Stimulated activated CD4-positive, alpha-beta T cell treated with anti-CD3 and anti-CD28 coated beads, Interleukin-2, amount 100 ng/mL, for 48 hours (primary cell): ENCODE measurements at regions not wholly inside any gene's neighbourhood (a gene's known extent, or its start where the extent isn't known, plus 50 kb on each side); places are given as distances from the start of the nearest gene placed in this dataset.
"Not testable (repeated sequence)": the region's sequence is repeated elsewhere in the genome, so short reads cannot be mapped to it uniquely, and the experiment has no call there.

Source experiments
- DNase-seq, 2 donors: peaks; one replicate each; pipeline ENCODE4 v3.0.0-alpha.2; 2020

- DNase-seq: no peak
These were observed 936.6 kb upstream of the SLC39A10 start for GRCh38 chr2:194720462-194720861.

DNA sequence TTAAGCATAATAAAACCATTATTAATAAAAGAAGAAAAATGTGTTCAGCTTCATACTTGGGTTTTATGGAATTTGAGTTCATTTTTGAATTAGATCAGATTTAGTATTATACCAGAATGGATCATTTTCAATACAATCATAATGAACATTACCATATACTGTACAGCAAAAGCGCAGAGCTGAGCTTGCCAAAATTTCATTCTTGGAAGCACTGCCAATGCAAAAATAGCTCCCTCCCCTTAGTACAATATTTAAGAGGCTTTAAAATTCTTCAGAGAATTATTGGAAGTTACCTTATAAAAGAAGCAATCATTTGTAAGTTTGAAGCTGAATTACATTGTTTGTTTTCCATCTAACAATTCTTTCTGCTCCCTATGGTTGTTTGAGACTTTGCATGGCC lies 938.1 kb upstream of the SLC39A10 start:
- no peak for DNase-seq

DNA sequence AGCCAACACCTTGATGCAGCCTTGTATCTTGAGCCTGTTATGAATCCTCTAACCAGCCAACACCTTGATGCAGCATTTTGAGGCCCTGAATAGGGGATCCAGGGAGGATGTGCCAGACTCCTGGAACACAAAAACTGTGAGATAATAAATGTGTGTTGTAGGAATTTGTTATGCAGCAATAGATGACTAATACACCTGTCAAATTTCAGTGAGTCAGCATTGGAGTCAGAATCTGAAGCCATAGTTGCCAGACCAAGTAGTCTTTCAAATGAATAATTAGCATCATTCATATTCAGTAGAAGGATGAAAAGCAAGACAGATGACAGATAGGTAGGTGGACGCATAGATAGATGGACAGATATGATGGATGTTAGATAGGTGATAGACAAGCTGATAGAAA lies 942.5 kb upstream of the SLC39A10 start:
- no peak for DNase-seq

GRCh38 chr2:194709840-194710239 lies 947.2 kb upstream of the SLC39A10 start:
- no peak for DNase-seq

DNA sequence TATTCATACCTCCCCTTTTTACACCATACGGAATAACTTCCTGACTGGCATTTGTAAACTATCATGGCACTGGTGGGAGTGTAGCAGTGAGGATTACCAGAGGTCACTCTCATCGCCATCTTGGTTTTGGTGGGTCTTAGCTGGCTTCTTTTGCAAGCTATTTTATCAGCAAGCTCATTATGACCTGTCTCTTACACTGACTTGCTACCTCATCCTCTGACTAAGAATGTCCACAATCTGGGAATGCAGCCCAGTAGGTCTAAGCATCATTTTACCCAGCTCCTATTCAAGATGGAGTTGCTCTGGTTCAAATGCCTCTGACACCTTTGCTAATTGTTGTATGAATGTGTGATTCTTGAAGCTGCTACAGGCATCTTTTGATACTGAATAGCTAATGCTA lies 950.8 kb upstream of the SLC39A10 start:
- no peak for DNase-seq

DNA sequence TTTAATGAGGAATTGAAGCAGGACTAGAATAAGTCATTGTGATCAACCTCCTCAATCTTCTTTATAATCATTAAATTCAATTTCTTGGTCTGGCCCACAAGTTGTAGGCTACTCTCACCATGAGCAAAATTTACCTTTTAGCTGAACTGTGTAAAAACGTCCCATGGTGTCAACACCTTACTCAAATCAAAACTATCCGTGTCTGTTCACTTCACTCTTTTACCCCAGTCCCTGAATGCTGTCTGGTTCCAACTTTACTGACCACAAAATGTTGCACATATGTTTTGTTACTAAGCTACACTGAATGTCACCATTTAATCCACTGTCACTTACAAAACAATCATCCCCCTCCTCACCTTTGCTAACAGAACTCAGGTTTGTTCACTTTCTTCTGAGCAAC lies 951.6 kb upstream of the SLC39A10 start:
- no peak for DNase-seq

DNA sequence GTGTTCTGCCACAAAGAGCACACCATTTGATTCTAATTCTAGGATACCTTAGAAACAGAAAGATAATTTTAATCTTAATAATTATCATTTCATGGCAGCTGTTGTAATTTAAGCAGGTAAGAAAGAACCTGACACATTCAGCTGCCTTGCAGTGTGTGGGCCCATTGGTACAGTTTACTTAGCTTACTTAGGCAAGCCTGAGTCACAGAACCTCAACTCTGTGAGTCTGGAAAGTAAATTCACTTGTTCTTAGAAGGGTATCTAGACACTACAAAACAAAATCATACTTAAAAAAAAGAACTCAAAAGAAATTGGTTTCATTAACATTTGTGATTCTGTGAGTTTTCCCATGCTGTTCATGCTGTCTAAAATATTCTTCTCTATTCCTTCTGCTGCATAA lies 956.3 kb upstream of the SLC39A10 start:
- no peak for DNase-seq

GRCh38 chr2:194700116-194700515 lies 956.9 kb upstream of the SLC39A10 start:
- DNase-seq: no peak

DNA sequence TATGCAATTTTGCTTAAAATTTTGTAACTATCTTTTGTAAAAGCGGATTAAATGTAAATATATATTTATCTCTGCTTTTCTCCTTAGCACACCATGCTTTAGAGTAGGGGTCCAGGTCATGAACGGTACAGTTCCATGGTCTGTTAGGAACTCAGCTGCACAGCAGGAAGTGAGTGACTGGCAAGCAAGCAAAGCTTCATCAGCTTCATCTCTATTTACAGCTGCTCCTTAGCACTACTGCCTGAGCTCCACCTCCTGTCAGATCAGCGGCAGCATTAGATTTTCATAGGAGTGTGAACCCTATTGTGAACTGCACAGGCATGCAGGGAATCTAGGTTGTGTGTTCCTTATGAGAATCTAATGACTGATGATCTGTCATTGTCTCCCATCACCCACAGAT lies 959.0 kb upstream of the SLC39A10 start:
- DNase-seq: no peak

- DNase-seq: no peak
These were observed 959.6 kb upstream of the SLC39A10 start for GRCh38 chr2:194697439-194697838.

GRCh38 chr2:194696690-194697089 lies 960.3 kb upstream of the SLC39A10 start:
- DNase-seq: no peak

GRCh38 chr2:194686569-194686968 lies 970.5 kb upstream of the SLC39A10 start:
- DNase-seq: no peak

GRCh38 chr2:194674043-194674442 lies 983.0 kb upstream of the SLC39A10 start:
- DNase-seq: no peak

DNA sequence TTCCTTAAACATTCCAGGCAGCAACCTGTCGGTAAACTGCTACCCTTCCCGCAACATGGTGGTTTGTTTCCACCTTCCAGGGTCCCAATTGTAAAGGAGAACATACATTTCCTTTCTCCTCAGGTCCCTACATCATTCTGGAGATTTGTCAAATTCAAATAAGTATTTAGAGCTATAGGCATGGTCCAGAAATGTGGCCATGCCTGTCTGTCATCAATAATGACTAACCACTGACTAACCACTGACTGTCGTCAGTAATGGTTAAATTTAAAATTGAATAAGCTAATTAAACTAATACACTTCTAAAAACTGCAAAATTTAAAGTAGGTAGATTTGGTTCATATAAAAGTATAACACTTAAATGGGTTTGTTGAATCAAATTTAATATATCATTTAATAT lies 984.0 kb upstream of the SLC39A10 start:
- DNase-seq: no peak

GRCh38 chr2:194661431-194661830 lies 995.6 kb upstream of the SLC39A10 start:
- no peak for DNase-seq

- DNase-seq: not testable (repeated sequence)
These were observed 1018.0 kb upstream of the SLC39A10 start for GRCh38 chr2:194639057-194639456.

DNA sequence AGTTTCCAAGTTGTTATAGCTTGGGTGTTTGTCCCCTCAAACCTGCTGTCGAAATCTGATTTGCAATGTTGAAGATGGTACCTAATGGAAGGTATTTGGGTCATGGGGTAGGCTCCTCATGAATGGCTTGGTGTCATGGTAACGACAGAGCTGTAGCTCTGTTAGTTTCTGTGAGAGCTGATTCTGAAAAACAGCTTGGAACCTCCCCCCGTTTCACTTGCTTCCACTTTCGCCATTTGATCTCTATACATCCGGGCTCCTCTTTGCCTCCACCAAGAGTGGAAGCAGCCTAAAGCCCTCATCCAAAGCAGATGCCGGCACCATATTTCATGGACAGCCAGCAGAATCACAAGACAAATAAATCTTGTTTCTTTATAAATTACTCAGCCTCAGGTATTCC lies 1035.1 kb upstream of the SLC39A10 start:
- DNase-seq: no peak

DNA sequence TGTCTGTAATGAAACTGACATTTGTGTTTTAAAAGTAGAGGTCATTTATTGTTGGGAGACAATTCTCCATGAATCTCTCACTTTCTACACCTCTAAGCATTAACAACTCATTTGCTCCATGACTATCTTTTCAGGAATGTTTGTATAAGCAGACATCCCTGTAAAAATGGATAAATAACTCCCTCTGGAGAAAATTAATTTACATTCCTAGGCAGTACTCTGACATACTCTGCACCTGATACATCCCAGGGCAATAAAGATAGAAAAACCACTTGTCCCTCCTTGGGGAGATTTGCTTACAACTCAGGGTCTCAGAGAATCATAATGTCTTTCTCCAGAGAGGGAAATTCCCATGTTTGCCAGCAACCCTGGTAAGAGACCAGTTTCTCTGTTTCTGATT lies 1037.7 kb upstream of the SLC39A10 start:
- no peak for DNase-seq

GRCh38 chr2:194618432-194618831 lies 1038.6 kb upstream of the SLC39A10 start:
- DNase-seq: no peak

GRCh38 chr2:194616334-194616733 lies 1040.7 kb upstream of the SLC39A10 start:
- no peak for DNase-seq

DNA sequence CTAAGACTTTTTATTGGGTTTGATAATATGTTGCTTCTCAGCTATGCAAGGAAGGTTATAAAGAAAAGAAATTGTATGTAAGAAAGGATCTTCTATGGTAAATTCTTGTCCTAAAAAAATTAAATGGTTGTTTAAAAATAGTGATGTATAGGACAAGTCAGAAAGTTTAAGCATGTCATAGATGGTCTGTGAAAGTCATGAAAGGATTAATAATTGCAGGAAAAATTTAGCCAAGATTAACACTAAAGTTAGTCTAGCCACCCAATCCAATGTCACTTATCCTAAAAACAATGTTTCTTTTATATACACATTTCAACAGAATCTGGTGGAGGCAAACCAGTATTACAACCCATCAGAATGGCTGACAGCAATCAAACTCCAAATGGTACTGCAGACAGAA lies 1046.7 kb upstream of the SLC39A10 start:
- DNase-seq: no peak

DNA sequence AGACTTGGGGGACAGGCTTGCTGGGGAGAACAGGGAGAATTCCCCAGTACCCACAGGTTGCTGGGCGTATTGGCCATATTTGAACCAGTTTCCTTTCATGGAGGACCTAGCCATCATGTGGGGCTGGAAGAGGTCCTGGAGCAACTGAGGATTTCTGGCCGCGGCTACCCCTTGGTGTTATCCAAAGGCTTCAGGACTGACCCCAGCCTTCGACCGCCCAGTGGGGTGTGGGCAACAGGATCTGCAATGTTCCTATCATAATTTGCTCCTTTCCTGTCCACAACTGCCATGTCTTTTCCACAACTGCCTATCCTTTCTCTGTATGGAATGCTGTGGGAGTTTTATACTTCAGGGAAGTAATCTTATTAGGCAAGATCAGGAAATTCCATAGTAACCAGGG lies 1053.6 kb upstream of the SLC39A10 start:
- no peak for DNase-seq

- no peak for DNase-seq
These were observed 1054.3 kb upstream of the SLC39A10 start for GRCh38 chr2:194602750-194603149.

GRCh38 chr2:194591192-194591591 lies 1065.8 kb upstream of the SLC39A10 start:
- no peak for DNase-seq

DNA sequence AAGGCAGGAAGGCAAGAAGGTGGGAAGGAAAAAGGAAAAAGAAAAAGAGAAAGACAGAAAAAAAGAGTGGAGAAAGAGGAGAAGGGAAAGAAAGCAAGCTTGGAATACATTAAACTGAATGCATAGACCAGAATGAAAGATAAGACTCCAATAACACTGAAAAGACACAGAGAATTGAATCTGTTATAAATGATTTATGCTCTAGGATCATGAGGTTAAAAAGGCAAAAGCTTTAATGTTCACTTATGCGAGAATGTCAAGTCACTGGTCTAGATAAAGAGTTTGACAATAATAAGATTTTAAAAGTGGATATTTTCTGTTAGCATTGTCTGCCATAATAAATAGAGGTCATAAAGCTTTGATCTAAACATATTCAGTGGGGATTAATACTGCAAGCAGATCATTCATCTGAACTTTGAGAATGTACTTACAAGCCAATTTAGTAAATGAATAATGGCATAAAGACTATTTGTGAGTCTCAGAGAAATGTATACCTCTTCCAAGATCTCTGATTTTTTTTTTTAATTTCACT lies 1069.2 kb upstream of the SLC39A10 start:
- no peak for DNase-seq

- no peak for DNase-seq
These were observed 1089.4 kb upstream of the SLC39A10 start for GRCh38 chr2:194567661-194568017.
